ENCODE measurements at regions not wholly inside any gene's neighbourhood (a gene's known extent, or its start where the extent isn't known, plus 50 kb on each side); places are given as distances from the start of the nearest gene placed in this dataset.
"Not testable (repeated sequence)": the region's sequence is repeated elsewhere in the genome, so short reads cannot be mapped to it uniquely, and the experiment has no call there.

- FAIRE-seq = not testable (repeated sequence)
These were observed 64.9 kb upstream of the SYNCRIP start for GRCh38 chr6:85707515-85708145.

- no peak for FAIRE-seq
These were observed 63.6 kb upstream of the SYNCRIP start for GRCh38 chr6:85706272-85706671.

GRCh38 chr6:85705220-85705619 lies 62.5 kb upstream of the SYNCRIP start:
- FAIRE-seq = no peak

- FAIRE-seq = no peak
These were observed 60.7 kb upstream of the SYNCRIP start for GRCh38 chr6:85703406-85703805.

All from G401.6 (cell line).